ENCODE measurements at regions not wholly inside any gene's neighbourhood (a gene's known extent, or its start where the extent isn't known, plus 50 kb on each side); places are given as distances from the start of the nearest gene placed in this dataset.

DNA sequence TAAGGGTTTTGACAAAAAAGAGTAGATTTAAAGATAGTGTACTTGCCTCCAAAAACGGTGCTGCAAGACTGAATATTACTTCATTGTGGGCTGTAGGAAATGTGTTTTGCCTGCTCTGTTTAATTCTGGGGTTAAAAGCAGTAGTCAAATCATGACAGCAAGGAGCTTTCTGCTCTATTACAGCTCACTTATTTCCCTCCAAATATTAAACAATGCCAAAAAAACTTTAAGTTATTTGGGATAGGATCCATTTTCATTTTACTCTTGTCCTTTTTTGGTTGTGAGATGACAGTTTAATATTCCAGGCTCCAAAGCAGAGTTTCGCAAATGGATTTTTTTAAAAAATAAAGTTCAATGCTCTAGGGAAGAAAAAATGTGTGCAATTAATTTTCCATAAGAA is 340.4 kb upstream of the RGMB start:
- Histone ChIP-seq H3K27me3 (no peaks in the 10 kb centered on the region), H3K27ac (no peak overlapping the region), H3K4me1 (no peaks in the 10 kb centered on the region), H3K9me3 (no peaks in the 10 kb centered on the region), H3K36me3 (no peaks in the 10 kb centered on the region), H3K4me3 (no peak overlapping the region)
- DNase-seq (ENCODE audit: low spot score): no peak
- TF ChIP-seq, protein P1, sequence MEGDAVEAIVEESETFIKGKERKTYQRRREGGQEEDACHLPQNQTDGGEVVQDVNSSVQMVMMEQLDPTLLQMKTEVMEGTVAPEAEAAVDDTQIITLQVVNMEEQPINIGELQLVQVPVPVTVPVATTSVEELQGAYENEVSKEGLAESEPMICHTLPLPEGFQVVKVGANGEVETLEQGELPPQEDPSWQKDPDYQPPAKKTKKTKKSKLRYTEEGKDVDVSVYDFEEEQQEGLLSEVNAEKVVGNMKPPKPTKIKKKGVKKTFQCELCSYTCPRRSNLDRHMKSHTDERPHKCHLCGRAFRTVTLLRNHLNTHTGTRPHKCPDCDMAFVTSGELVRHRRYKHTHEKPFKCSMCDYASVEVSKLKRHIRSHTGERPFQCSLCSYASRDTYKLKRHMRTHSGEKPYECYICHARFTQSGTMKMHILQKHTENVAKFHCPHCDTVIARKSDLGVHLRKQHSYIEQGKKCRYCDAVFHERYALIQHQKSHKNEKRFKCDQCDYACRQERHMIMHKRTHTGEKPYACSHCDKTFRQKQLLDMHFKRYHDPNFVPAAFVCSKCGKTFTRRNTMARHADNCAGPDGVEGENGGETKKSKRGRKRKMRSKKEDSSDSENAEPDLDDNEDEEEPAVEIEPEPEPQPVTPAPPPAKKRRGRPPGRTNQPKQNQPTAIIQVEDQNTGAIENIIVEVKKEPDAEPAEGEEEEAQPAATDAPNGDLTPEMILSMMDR (IDR thresholded peaks at IDR 0.05): no peak

DNA sequence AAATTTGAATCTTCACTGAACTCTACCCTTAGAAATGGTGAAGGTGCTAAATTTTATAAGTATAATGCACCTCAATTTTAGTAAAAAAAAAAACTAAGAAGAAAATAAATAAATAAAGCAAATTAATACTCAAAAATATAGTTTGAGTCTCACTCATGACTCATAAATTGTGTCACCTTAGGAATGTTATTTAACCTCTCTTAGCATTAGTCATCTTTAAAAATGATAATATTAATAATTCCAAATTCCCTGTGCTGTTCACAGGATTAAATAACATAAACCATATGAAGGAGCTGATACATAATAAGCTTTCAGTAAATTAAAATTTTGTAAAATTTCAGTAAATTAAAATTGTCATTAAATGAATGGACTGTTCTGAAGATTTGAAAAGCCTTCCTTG is 339.8 kb upstream of the RGMB start:
- Histone ChIP-seq H3K9me3 (no peaks in the 10 kb centered on the region), H3K4me3 (no peak overlapping the region), H3K36me3 (no peaks in the 10 kb centered on the region), H3K4me1 (no peaks in the 10 kb centered on the region), H3K27ac (no peak overlapping the region), H3K27me3 (no peaks in the 10 kb centered on the region)
- TF ChIP-seq, protein P1 (IDR thresholded peaks at IDR 0.05): no peak
- DNase-seq (ENCODE audit: low spot score): no peak

DNA sequence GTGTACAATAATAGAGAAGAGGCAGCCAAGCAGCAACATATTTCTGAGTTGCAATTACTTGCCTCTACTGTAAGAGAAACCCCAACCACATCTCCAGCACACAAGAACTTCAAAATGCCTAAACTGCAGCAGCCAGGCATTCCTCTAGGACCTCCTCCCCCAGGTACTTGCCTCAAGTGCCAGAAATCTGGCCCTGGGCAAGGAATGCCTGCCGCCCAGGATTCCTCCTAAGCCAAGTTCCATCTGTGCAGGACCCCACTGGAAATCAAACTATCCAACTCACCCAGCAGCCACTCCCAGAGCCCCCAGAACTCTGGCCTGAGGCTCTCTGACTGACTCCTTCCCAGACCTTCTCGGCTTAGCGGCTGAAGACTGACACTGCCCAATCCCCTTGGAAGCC is 336.8 kb upstream of the RGMB start:
- no peak overlapping the region for H3K27ac ChIP-seq
- H3K36me3 ChIP-seq: no peaks in the 10 kb centered on the region
- TF ChIP-seq, protein P1 (IDR thresholded peaks at IDR 0.05): no peak
- H3K27me3 ChIP-seq: no peaks in the 10 kb centered on the region
- no peaks in the 10 kb centered on the region for H3K4me1 ChIP-seq
- no peak for DNase-seq (ENCODE audit: low spot score)
- no peaks in the 10 kb centered on the region for H3K9me3 ChIP-seq
- H3K4me3 ChIP-seq: no peak overlapping the region

DNA sequence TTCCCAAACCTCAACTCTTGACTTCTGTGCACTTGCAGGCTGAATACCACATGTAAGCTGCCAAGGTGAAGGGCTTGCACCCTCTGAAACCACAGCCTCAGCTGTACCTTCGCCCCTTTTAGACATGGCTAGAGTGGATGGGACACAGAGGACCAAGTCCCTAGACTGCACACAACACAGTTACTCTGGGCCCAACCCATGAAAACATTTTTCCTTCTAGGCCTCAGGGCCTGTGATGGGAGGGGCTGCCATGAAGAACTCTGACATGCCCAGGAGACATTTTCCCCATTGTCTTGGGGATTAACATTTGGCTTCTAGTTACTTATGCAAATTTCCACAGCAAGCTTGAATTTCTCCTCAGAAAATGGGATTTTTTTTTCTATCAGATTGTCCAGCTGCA is 331.0 kb upstream of the RGMB start:
- no peak overlapping the region for H3K4me3 ChIP-seq
- DNase-seq (ENCODE audit: low spot score): no peak
- no peaks in the 10 kb centered on the region for H3K36me3 ChIP-seq
- H3K9me3 ChIP-seq: no peaks in the 10 kb centered on the region
- TF ChIP-seq, protein P1 (IDR thresholded peaks at IDR 0.05): no peak
- H3K4me1 ChIP-seq: no peaks in the 10 kb centered on the region
- no peaks in the 10 kb centered on the region for H3K27me3 ChIP-seq
- no peak overlapping the region for H3K27ac ChIP-seq

DNA sequence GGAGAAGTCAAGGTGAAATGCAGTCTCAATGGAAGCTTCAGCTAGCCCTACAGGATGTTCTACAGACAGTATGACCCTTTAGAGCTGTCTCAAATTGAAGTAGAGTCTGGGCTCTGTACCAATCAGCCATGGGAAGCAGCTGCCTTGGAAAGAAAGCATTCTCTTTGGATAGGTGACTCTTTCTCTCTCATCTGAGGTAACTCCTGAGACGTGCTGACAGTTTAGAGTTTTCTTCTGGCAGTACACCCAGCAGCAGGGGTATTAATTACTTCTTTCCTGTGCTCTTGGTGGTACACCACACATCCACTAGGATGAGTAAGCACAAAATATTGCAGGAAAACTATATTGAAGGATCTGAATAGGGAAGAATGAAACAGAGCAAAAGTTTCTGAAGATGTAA is 329.6 kb upstream of the RGMB start:
- no peak overlapping the region for H3K27ac ChIP-seq
- TF ChIP-seq, protein P1 (IDR thresholded peaks at IDR 0.05): no peak
- H3K36me3 ChIP-seq: no peaks in the 10 kb centered on the region
- no peaks in the 10 kb centered on the region for H3K27me3 ChIP-seq
- H3K9me3 ChIP-seq: no peaks in the 10 kb centered on the region
- H3K4me1 ChIP-seq: no peaks in the 10 kb centered on the region
- DNase-seq (ENCODE audit: low spot score): no peak
- H3K4me3 ChIP-seq: no peak overlapping the region

DNA sequence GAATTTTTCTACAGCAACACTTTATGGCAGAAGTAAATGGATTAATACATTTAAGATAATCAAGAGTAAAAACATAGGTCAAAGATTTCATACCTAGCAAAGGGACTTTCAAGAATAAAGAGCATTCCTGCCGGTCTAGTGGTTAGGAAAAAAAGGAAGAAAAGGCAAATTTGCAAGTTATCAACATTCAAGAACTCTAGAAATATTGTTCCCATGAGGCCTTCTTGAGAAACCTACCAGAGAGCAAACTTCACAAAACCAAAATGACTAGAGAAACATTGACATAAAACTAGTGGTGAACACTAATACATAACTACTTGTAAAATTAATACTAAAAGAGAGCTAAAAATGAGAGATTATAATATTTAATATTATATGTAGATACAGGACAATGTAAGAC is 320.2 kb upstream of the RGMB start:
- Histone ChIP-seq H3K4me3 (no peak overlapping the region), H3K36me3 (no peaks in the 10 kb centered on the region), H3K27me3 (no peaks in the 10 kb centered on the region), H3K27ac (no peak overlapping the region), H3K9me3 (no peaks in the 10 kb centered on the region), H3K4me1 (no peaks in the 10 kb centered on the region)
- TF ChIP-seq, protein P1 (IDR thresholded peaks at IDR 0.05): no peak
- no peak for DNase-seq (ENCODE audit: low spot score)
